Left renal cortex interstitium (tissue), 4 donors: ENCODE measurements at regions not wholly inside any gene's neighbourhood (a gene's known extent, or its start where the extent isn't known, plus 50 kb on each side); places are given as distances from the start of the nearest gene placed in this dataset.

Experiments
- DNase-seq, 4 donors: peaks; one replicate each; pipeline ENCODE4 v3.0.0-alpha.2; 2013; ENCODE audit warnings: low read depth in 4 of 4, low spot score in 2 of 4, missing footprints in 1 of 4

DNA sequence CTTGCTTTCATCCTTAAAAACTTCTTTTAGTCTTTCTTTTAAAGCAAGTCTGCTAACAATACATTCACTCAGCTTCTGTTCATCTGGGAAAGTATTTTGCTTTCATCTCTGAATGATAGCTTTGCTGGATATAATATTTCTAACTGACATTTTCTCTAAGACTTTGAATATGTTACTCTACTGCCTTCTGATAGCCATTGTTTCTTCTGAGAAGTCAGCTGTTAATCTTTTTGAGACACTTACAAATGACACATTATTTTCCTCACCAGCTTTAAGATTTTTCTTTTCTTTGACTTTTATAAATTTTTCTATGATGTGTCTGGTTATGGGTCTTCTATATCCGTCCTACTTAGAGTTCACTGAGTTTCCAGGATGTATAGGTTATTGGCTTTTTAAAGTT, 643.1 kb downstream of the KCNA4 start:
- no peak for DNase-seq

DNA sequence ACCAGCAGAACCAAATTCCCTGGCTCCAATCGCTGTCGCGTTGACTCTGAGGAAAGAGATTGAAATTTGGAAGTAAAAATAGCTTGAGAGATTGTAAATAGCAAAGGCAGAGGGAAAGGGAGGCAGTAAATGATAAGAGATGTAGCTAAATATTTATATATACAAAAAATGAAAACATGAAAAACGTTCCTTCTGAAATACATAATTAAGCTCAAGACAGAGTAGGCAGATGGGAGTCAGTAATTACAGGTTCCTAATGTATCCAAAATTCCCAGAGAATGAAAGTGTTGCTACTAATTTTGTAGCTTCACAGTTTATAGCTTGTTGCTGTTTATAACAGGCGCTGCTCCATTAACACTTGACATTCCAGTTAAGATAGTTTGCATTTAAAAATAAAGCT, 648.7 kb downstream of the KCNA4 start:
- DNase-seq: no peak

DNA sequence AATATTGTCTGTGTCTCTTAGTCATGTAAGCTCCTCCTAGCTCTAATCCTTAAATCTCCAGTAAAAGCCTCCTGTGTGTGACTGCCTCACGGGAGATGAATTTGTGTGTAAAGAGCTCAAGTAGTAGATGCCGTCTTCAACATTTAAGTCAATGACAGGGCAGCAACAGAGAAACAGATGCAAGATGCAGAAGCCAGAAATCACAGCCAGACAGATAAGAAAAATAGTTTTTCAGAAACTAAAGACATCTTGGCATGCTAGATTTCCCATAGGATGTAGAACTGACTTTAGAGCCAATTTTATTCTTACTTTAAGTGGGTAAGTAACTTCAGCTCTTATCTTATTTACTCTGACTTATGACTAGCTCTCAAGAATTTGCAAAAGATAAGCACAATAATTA, 652.8 kb downstream of the KCNA4 start:
- DNase-seq: no peak

- DNase-seq: no peak
Observed at GRCh38 chr11:29361369-29361768, 655.5 kb downstream of the KCNA4 start.

DNA sequence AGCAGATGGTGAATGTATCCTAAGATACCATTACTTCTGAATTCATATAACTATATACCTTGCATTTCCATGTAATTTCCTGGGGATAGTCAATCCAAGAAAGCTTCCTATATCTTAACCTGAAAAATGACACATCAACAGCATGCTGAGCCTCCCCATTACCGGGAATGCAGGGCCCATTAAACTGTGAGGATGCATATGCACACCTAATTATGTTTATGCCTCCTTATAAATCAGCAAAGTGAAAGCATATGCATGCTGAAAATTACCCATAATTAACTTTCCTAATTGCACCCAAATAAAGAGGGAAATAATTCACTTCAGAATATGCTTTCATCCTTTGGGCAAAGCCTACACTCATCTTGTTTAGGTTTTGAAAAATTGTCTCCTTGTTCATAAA, 663.0 kb downstream of the KCNA4 start:
- DNase-seq: no peak

GRCh38 chr11:29352273-29352795, 664.5 kb downstream of the KCNA4 start:
- DNase-seq: no peak

- DNase-seq: no peak
Observed at GRCh38 chr11:29351301-29351873, 665.4 kb downstream of the KCNA4 start.

GRCh38 chr11:29343465-29344333, 673.1 kb downstream of the KCNA4 start:
- DNase-seq: peak in 1 of 4 donors; percentile 13

- DNase-seq: no peak
Observed at GRCh38 chr11:29336727-29337575, 679.9 kb downstream of the KCNA4 start.

GRCh38 chr11:29334776-29335130, 682.1 kb downstream of the KCNA4 start:
- no peak for DNase-seq

- peak in 2 of 4 donors; percentile 15 to 27 for DNase-seq
Observed at GRCh38 chr11:29333993-29334775, 682.6 kb downstream of the KCNA4 start.

DNA sequence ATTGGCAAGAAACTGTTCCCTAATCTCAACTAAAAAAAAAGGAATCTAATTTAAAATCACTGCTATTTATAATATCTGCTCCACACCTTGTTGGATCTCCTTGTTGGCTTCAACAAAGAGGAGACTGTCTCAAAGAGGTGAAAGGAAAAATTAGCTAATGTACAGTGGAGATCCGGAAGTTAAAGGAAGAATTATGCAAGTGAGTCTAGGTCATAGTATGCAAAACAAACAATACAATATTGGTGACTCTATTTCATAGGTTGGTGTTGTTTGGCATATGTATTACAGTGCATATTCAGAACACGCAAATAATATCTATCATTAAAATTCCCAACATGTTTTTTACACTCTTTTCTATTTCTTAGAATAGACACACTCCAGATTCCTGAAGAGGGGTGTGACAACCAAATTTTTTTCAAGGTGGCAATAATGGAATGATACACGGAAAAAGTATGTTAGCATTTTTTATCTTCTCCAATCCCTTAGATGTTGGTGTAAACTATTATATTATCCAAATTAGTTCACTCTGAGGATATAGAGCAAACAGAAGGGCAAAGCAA, 685.3 kb downstream of the KCNA4 start:
- DNase-seq: no peak

- DNase-seq: peak in 2 of 4 donors; percentile 13 to 37
Observed at GRCh38 chr11:29328961-29329441, 687.8 kb downstream of the KCNA4 start.

GRCh38 chr11:29327891-29328290, 688.9 kb downstream of the KCNA4 start:
- no peak for DNase-seq

- DNase-seq: no peak
Observed at GRCh38 chr11:29326757-29327156, 690.1 kb downstream of the KCNA4 start.

DNA sequence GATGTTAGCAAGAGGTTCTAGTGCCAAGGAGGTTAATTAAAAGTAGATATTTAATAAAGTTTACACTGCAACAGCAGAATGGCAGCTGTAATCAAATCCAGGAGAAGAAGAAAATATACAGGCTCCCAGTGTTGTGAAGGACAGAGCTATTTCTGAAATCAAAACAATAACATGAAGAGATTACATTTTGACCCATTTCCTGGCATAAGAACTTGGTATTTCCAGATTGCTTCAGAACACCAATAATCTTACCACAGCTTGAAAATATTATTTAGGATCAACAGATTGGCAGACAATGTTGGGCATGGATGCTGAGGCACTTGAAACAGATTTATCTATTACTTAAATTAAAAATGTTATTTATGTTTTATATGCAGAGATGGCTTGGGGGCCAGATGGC, 692.5 kb downstream of the KCNA4 start:
- no peak for DNase-seq

GRCh38 chr11:29321293-29322132, 695.3 kb downstream of the KCNA4 start:
- DNase-seq: no peak

- DNase-seq: no peak
Observed at GRCh38 chr11:29320196-29320595, 696.6 kb downstream of the KCNA4 start.

- DNase-seq: no peak
Observed at GRCh38 chr11:29319210-29319609, 697.6 kb downstream of the KCNA4 start.
